ENCODE measurements at regions not wholly inside any gene's neighbourhood (a gene's known extent, or its start where the extent isn't known, plus 50 kb on each side); places are given as distances from the start of the nearest gene placed in this dataset.

- DNase-seq (ENCODE audit: low read depth, low spot score) (no peak), FAIRE-seq (no peak)
- Histone ChIP-seq H3K36me3 (ENCODE audit: control insufficient read depth in 2 of 2, extremely low read depth in 1 of 2, insufficient read depth in 2 of 2, low read length in 2 of 2) (no peaks in the 10 kb centered on the region), H3K9me3 (ENCODE audit: control insufficient read depth, low read depth, low read length) (no peaks in the 10 kb centered on the region), H3K9me1 (ENCODE audit: control insufficient read depth, extremely low read depth, insufficient read depth, low read length) (no peaks in the 10 kb centered on the region), H2AFZ (ENCODE audit: control insufficient read depth, low read length) (no peak overlapping the region), H3K27me3 (ENCODE audit: control insufficient read depth, extremely low read depth, insufficient read depth, low read length) (no peaks in the 10 kb centered on the region), H3K27ac (ENCODE audit: control insufficient read depth, insufficient read depth, low read length) (no peak overlapping the region), H3K4me2 (ENCODE audit: control insufficient read depth, extremely low read depth, insufficient read depth, low read depth, low read length) (no peak overlapping the region), H3K4me1 (ENCODE audit: control insufficient read depth, extremely low read depth, insufficient read depth, low read length) (no peaks in the 10 kb centered on the region), H4K20me1 (ENCODE audit: control insufficient read depth, extremely low read depth, insufficient read depth, low read length) (no peaks in the 10 kb centered on the region), H3K79me2 (ENCODE audit: control insufficient read depth, insufficient read depth, low read length) (no peaks in the 10 kb centered on the region), H3K4me3 (ENCODE audit: control insufficient read depth in 2 of 3, extremely low read depth in 1 of 3, insufficient read depth in 2 of 3, low read depth in 1 of 3, low read length in 3 of 3) (no peak overlapping the region), H3K9ac (ENCODE audit: control insufficient read depth, extremely low read depth, insufficient read depth, low read length) (no peak overlapping the region)
- dilution Hi-C loops (cut with MboI; ENCODE audit: extremely low pct_ligation_motif_present, low sequenced_read_pairs), result no loop called here
- TF ChIP-seq EZH2 (IDR thresholded peaks at IDR 0.05; ENCODE audit: low read length), result no peak
- TF ChIP-seq CTCF (optimal IDR thresholded peaks at IDR 0.05 in 1 of 3, IDR thresholded peaks at IDR 0.05 in 1 of 3, conservative IDR thresholded peaks at IDR 0.05 in 1 of 3; ENCODE audit: extremely low read depth in 1 of 3, insufficient read depth in 2 of 3, low read length in 3 of 3), result no peak
Measured at GRCh38 chr11:122232985-122233384, 117.0 kb upstream of the BLID start.

GRCh38 chr11:122230385-122230755 lies 114.4 kb upstream of the BLID start:
- Histone ChIP-seq H4K20me1 (ENCODE audit: control insufficient read depth, extremely low read depth, insufficient read depth, low read length) (no peaks in the 10 kb centered on the region), H3K4me3 (ENCODE audit: control insufficient read depth in 2 of 3, extremely low read depth in 1 of 3, insufficient read depth in 2 of 3, low read depth in 1 of 3, low read length in 3 of 3) (no peak overlapping the region), H3K9ac (ENCODE audit: control insufficient read depth, extremely low read depth, insufficient read depth, low read length) (no peak overlapping the region), H2AFZ (ENCODE audit: control insufficient read depth, low read length) (no peak overlapping the region), H3K36me3 (ENCODE audit: control insufficient read depth in 2 of 2, extremely low read depth in 1 of 2, insufficient read depth in 2 of 2, low read length in 2 of 2) (no peaks in the 10 kb centered on the region), H3K4me2 (ENCODE audit: control insufficient read depth, extremely low read depth, insufficient read depth, low read depth, low read length) (no peak overlapping the region), H3K9me1 (ENCODE audit: control insufficient read depth, extremely low read depth, insufficient read depth, low read length) (no peaks in the 10 kb centered on the region), H3K9me3 (ENCODE audit: control insufficient read depth, low read depth, low read length) (no peaks in the 10 kb centered on the region), H3K79me2 (ENCODE audit: control insufficient read depth, insufficient read depth, low read length) (no peaks in the 10 kb centered on the region), H3K27me3 (ENCODE audit: control insufficient read depth, extremely low read depth, insufficient read depth, low read length) (no peaks in the 10 kb centered on the region), H3K4me1 (ENCODE audit: control insufficient read depth, extremely low read depth, insufficient read depth, low read length) (no peaks in the 10 kb centered on the region), H3K27ac (ENCODE audit: control insufficient read depth, insufficient read depth, low read length) (no peak overlapping the region)
- DNase-seq (ENCODE audit: low read depth, low spot score) (no peak), FAIRE-seq (no peak)
- dilution Hi-C loops (cut with MboI; ENCODE audit: extremely low pct_ligation_motif_present, low sequenced_read_pairs), result no loop called here
- TF ChIP-seq EZH2 (IDR thresholded peaks at IDR 0.05; ENCODE audit: low read length), result no peak
- no peak for TF ChIP-seq CTCF (optimal IDR thresholded peaks at IDR 0.05 in 1 of 3, IDR thresholded peaks at IDR 0.05 in 1 of 3, conservative IDR thresholded peaks at IDR 0.05 in 1 of 3; ENCODE audit: extremely low read depth in 1 of 3, insufficient read depth in 2 of 3, low read length in 3 of 3)
